NCI-H128 (cell line): ENCODE measurements at regions not wholly inside any gene's neighbourhood (a gene's known extent, or its start where the extent isn't known, plus 50 kb on each side); places are given as distances from the start of the nearest gene placed in this dataset.
"Not testable (repeated sequence)": the region's sequence is repeated elsewhere in the genome, so short reads cannot be mapped to it uniquely, and the experiment has no call there.

Experiments
- DNase-seq: peaks from one replicate; lab custom pipeline; 2025; ENCODE audit not compliant: unreplicated experiment; lab: John Stamatoyannopoulos, UW

DNA sequence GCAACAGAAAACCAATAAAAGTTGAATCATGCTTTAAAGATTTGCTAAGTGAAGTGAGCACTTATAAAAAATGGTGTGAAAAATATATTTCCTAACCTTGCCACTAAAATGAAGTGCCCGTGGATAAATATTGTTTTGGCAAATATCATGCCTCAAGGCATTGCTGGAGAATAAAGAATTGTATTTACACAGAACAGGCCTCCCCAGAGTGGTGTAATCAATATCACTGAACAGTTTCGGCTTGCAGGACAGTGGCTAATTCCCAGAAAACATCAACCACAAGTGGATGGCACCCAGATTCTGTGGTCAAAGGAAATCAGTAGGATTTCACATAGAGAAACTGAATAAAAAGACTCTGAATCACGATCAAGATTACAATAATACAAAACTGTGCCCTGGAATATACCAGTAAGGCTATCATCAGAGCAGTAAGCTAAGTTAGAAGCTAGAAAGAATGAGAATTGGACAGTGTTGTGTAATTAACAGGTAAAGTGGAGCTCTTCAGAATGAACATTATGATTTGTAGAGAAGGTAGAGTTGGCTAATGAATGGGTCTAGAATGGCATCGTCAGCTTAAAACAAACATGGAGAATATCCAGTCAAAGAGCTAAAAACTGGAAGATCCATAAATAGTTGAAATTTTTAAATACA, 1026.9 kb upstream of the ADGRB3 start:
- no peak for DNase-seq

DNA sequence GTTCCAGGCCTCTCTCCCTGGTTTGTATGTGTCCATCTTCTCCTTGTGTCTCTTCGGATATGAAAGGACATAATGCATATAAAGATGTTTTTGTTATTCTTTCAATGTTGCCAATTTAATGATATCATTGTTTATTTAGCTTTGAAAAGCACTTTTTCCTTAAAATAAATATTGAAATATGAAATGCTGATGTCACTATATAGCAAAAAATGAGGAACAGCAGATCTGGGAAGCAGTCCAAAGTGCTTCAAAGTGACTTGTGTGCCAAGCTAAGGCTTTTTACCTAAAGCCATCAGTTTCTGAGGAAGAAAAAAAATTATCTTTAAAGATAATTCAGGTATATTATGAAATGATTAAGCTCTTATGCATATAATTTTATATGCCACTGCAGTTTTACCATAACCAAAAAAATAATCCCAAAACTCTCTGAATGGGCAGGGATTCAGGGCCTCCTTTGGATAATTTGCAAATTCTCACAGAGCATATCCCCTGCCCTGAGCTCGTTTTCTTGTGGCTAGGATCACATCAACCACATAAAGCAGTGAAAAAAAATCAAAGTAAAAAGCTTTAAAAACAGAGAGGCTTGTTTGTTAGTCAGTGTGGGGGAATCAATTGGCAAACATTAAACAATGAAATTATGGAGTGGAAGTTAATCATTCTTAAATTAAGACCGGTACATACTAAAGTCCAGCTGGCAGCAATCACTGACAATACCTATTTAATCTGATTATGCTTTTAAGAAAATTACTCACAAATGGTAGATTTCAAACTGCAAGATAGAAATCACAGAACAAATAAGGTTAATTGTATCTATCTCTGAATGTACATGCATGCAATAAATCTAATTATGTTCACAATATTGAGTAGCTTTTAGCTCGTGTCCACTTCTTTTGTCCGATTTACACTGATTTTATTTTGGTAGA, 1027.9 kb upstream of the ADGRB3 start:
- no peak for DNase-seq

DNA sequence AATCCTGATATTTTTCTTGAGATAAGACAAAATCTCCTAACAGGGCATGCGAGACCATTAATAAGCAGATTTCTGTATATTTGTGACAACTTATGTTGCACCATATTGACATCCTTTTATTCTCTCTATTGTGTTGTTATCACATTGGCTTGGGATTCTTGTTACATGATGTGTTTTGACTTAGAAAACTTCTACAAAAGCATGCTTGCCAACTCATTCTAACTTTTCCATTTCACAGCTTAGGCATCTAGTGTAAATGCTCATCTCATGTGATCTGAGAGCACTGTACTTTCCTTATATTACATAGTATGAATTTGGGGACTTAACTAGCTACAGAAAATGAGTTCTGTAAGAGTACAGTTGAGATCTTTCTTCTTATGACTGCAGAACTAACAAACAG, 1040.7 kb upstream of the ADGRB3 start:
- no peak for DNase-seq

DNA sequence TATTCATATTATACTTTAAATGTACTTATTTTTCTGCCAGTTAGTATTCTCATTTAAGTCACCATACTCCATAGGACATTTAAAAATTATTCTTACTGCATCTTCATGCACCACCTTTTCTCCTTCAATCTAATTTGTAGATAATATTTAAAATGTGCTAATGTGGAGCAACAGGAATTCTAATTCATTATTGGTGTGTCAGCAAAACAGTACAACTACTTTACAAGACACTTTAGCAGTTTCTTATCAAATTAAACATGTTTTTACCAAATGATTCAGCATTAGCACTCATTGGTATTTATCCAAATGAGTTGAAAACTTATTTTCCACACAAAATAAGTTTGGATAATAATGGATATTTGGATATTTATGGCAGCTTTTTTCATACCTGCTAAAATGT, 1041.8 kb upstream of the ADGRB3 start:
- DNase-seq = no peak

DNA sequence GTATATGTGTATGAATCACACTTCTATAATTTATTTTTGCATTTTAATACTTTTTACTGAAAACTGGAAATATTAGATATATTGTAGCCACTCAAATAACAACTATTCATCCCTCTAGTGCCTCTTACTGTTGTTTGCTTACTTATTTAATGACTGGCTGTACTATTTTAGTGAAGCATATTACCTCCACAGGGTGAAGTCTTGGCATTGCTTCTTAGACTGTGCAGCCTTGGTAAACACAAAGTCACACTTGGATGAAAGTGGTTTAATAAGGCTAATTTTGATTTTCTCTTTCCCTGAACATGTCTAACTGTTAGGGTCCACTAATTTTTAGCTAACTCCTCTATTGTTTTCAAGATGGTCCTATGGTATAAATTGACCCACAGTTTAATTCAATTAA, 1043.2 kb upstream of the ADGRB3 start:
- DNase-seq = no peak

DNA sequence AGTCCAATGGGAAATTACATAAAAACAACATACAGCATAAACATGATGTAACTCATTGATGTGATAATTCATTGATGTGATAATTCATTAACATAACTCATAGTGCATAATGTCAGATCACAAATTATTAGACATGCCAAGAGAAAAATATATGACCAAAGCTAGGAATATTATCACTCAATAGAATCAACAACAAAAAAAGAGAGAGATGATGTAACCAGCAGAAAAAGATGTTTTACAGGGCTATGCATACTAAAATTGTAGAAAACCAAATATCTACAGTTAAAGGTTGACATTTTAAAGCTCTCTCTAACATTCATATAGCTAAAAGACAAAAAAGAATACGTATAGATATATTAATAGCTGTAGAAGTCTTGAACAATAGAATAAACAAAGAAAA, 1067.2 kb upstream of the ADGRB3 start:
- DNase-seq = no peak

DNA sequence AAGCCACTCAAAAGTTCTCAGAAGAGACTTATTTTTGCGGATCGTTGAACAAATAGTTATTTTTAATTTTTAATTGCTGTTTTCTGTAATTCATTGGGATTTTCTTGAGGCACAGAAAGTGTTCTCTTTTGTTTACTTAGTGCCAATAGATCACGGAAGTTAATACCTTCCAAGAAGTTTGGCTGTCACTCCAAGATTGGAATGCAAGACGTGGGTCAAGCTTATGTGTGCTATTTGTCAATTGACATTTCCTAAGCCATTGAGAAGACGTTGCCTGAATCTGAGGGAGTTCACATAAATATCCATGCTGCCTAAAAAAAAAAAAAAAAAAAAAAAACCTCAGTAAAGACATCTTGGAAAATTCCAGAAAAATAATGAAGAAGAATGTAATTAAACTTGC, 1071.4 kb upstream of the ADGRB3 start:
- DNase-seq = no peak

DNA sequence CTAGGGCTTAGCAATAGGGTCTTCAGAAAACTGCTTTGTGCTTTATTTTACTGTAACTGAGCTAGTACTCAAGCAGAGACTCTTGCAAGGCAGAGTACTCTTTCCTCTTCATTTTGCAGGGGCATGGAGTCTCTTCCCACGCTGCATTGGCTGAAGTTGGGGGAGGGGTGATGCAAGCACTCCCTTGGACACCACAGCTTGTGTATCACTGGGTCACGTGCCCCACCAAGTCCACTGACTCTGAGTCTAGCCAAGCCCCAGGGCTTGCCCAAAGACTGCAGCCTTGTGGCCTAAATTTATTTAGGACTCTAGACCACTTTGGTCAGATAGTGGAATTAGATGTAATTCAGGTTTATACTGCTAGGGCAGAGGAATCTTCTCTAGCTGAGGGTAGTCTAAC, 1075.0 kb upstream of the ADGRB3 start:
- no peak for DNase-seq

DNA sequence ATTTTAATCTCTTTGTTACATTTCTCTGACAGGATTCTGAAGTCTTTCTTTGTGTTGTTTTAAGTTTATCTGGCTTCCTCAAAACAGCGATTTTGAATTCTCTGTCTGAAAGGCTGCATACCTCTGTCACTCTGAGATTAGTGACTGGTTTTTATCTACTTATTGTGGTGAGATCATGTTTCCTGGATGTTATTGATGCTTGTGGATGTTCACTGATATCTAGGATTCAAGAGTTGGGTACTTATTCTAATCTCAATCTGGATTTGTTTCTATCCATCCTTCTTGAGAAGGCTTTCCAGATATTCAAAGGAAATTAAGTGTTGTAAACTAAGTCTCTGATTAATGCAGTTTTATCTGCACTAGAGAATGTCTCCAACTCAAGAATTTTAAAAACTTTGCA, 1076.1 kb upstream of the ADGRB3 start:
- DNase-seq = no peak

DNA sequence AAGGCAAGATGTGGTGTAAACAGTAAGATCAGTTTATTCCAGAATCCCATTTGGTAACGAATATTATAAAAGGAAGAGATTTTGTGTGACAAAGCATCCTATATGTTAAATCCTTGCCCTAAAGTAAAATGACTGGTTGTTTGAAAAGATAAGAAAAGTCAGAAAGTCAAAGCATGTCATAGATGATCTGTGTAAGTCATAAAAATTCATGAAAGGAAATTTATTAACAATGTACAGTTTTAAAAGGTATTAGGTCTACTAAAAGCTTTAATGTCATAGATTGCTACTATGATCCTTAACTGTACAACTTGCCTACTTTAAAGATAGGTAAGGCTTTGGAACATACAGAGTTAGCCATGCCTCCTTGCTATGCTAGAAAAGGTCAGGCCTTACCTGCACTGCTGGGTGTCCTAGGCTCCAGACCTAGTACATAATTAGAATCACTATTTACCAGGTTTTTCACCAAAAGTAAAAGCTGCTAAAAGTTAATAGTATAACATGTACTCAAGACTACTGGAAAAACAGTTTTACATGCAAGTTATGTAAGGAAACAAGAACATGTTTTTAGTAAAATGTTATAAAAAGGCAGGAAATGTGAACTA, 1090.1 kb upstream of the ADGRB3 start:
- DNase-seq = no peak

DNA sequence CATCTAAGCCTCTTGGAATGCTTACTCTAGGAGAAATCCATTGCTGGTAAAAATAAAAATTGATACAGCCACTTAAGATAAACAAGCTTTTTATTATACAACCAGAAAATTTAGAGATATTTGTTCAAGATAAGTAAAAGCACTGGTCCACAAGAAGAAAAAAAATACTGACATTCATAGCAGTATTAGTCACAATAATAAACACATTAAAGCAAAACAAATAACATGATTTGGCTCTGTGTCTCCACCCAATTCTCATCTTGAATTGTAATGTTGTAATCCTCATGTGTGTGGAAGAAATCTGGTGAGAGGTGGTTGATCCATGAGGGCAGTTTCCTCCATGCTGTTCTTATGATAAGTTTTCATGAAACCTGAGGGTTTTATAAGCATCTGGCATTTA, 1093.5 kb upstream of the ADGRB3 start:
- no peak for DNase-seq

DNA sequence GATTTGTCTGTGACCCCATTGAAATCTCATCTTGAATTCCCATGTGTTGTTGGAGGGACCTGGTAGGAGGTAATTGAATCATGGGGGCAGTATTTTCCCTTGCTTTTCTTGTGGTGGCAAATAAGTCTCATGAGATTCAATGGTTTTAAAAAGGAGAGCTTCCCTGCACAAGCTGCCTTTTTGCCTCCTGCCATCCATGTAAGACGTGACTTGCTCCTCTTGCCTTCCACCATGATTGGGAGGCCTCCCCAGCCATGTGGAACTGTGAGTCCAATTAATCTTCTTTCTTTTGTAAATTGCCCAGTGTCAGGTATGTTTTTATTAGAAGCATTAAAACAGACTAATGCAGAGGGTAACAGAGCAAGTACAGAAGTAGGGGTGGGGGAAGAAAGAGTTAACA, 1097.0 kb upstream of the ADGRB3 start:
- no peak for DNase-seq

DNA sequence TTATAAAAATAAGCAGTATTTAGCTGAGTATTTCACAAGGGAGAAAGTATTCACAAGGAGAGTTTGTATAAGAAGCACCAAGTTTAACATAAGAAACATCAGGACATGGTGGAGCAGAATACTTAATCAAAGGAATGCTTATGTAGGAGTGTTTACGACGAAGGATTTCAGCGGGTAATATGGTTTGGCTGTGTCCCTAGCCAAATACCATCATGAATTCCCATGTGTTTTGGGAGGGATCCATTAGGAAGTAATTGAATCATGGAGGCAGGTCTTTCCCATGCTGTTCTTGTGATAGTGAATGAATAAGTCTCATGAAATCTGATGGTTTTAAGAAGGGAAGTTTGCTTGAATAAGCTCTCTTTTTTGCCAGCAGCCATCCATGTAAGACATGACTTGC, 1099.1 kb upstream of the ADGRB3 start:
- DNase-seq = no peak

DNA sequence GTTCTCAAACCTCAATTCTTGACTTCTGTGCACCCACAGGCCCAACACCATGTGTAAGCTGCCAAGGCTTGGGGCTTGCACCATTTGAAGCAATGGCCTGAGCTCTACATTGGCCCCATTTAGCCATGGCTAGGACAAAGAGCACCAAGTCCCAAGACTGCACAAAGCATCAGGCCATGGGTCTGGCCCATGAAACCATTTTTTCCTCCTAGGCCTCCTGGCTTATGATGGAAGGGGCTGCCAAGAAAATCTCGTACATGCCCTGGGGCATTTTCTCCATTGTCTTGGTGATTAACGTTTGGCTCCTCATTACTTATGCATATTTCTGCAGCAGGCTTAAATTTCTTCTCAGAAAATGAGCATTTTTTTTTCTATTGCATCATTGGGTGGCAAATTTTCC, 1128.7 kb upstream of the ADGRB3 start:
- no peak for DNase-seq

DNA sequence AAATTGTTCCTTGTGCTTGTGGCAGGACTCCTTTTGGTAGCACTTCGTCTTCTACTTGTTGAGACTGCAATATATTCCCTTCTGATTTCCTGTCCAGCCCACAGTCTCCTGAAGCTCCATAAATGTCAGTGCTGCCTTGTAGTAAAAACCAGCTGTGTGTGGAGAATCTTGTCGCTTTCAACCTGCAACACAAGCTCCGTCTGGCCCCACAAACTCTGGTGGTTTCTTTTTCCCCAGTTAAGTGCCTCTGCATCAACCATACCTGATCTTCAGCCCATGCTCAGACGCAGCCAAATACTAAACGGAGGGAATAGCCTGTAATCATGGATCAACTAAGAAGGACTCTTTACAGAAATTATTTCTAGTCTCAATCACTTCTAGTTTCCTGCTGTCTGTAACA, 1133.3 kb upstream of the ADGRB3 start:
- no peak for DNase-seq

DNA sequence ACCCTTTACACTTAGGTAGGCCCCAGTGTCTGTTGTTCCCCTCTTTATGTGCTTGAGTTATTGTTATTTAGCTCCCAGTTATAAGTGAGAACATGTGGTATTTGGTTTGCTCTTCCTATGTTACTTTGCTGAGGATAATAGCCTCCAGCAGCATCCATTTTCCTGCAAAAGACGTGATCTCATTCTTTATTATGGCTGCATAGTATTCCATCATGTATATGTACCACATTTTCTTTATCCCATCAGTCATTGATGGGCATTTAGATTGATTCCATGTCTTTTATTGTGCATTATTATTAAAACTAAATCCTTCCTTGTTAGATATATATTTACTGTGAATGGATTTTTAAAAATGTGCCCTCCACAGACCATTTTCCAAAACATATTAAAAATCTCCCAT, 1137.3 kb upstream of the ADGRB3 start:
- no peak for DNase-seq

DNA sequence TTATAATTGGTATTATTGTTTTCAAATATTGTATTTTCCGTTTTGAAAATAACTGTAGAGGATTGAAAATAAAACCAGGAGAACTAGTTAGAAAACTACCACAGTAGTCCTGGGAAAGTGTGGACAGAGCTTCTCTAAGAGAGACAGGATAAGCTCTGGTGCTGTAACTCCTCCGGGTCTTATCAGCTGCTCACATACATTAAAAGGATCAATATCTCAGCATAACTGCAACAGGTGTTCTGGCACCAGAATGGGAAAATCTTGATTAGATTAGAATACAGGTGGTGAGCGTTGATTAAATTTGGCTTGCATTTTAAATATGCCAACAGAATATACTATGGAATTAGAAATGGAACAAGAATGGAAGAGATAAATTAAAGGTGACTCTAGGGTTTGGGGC, 1138.9 kb upstream of the ADGRB3 start:
- no peak for DNase-seq

DNA sequence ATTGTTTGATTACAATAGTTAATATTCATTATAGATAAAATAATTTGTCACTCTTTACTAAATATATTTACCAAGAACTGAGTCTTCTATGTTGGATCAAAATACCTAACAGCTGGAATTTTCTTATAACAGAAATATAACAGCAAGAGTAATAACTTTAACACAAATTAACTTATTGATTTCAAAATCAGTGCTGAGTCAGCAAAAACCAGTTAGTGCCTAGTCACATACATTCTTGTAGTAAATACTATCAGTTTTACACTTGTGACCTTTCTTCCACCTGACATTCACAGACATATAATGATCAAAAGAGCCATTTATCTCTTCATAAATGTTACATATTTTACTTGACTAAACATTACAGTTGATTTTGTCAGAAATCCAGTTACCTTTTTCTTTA, 1141.4 kb upstream of the ADGRB3 start:
- DNase-seq = no peak

DNA sequence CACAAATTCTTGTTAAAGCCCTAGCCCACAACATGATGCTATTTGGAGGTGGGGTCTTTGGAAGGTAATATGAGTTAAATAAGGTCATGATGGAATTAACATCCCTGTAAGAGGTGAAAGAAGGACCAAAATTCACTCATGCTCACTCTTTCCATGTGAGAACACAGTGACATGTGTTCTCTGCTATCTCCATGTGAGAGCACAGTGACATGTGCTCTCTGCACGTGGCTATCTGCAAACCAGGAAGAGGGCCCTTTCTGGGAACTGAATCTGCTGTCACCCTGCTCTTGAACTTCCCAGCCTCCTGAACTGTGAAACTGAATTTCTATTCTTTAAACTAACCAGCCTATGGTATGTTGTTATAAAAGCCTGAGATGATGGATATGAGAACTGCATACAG, 1159.4 kb upstream of the ADGRB3 start:
- no peak for DNase-seq

DNA sequence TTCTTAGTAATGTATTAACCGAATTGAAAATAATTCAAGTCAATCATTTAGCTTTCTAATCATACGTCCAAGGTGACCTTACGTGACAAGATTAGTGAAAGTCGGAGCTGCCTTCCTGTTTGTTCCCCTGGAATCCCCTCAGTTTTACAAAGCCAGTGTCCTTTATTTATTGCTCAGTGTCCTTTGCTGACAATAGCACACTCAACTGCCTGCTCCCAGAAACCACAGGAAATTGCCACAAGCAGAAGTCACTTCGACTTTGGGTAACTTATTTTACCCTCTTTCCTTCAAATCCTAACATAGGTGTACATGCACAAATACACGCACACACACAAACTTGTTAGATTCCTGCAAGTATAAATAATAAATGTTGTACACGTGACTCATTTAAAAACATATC, 1167.7 kb upstream of the ADGRB3 start:
- no peak for DNase-seq

DNA sequence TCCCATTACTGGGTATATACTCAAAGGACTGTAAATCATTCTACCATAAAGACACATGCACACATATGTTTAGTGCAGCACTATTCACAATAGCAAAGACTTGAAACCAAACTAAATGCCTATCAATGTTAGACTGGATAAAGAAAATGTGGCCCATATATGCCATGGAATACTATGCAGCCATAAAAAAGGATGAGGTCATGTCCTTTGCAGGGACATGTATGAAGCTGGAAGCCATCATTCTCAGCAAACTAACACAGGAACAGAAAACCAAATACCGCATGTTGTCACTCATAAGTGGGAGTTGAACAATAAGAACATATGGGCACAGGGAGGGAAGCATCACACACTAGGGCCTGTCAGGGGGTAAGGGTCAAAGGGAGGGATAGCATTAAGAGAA, 1172.4 kb upstream of the ADGRB3 start:
- not testable (repeated sequence) for DNase-seq

DNA sequence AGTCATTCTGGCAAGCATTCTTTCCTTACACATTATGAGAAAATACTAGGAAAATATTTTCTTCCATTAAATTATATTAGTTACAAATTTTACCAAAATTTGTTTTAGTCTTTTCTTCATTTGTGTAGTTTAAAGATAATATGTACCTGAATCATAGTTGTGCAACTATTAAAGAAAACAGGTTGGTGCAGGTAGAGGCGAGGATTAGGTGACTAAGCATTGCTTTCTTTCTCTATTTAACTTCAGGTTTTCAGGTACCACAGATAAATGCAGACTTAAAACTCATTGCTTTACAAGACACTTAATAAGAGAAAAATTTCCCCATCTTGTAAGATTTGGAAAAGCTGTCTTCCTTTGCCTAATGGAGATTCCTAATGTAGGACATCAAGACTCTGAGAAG, 1175.5 kb upstream of the ADGRB3 start:
- DNase-seq = no peak
